ENCODE measurements at regions not wholly inside any gene's neighbourhood (a gene's known extent, or its start where the extent isn't known, plus 50 kb on each side); places are given as distances from the start of the nearest gene placed in this dataset.

GRCh38 chr4:110367156-110367555 lies 108.8 kb upstream of the ENPEP start:
- H3K4me3 ChIP-seq = no peak overlapping the region
- no peak for DNase-seq (ENCODE audit: low spot score in 2 of 2)
- no peaks in the 10 kb centered on the region for H3K4me1 ChIP-seq
- WGBS = 90% methylated on average over 3 of the region's 3 CpGs
- H3K27ac ChIP-seq = no peak overlapping the region
- no peaks in the 10 kb centered on the region for H3K27me3 ChIP-seq
- TF ChIP-seq POLR2AphosphoS5 (IDR thresholded peaks at IDR 0.05) = no peak
- no peak for TF ChIP-seq POLR2A (IDR thresholded peaks at IDR 0.05)
- no peak for TF ChIP-seq CTCF (IDR thresholded peaks at IDR 0.05)
- TF ChIP-seq EP300 (IDR thresholded peaks at IDR 0.05) = no peak
- H3K36me3 ChIP-seq = no peaks in the 10 kb centered on the region
- H3K9me3 ChIP-seq = no peaks in the 10 kb centered on the region

- TF ChIP-seq POLR2AphosphoS5 (IDR thresholded peaks at IDR 0.05) (no peak), CTCF (IDR thresholded peaks at IDR 0.05) (no peak), POLR2A (IDR thresholded peaks at IDR 0.05) (no peak), EP300 (IDR thresholded peaks at IDR 0.05) (no peak)
- no peaks in the 10 kb centered on the region for H3K36me3 ChIP-seq
- H3K9me3 ChIP-seq = no peaks in the 10 kb centered on the region
- 76% methylated on average over 1 of the region's 1 CpG for WGBS
- H3K4me1 ChIP-seq = no peaks in the 10 kb centered on the region
- H3K27ac ChIP-seq = peak overlapping the region; percentile 34
- no peak for DNase-seq (ENCODE audit: low spot score in 2 of 2)
- H3K27me3 ChIP-seq = no peaks in the 10 kb centered on the region
- no peak overlapping the region for H3K4me3 ChIP-seq
Observed at GRCh38 chr4:110365761-110366160, 110.2 kb upstream of the ENPEP start.

- Histone ChIP-seq H3K4me1 (no peaks in the 10 kb centered on the region), H3K27ac (no peak overlapping the region), H3K36me3 (no peaks in the 10 kb centered on the region), H3K27me3 (no peaks in the 10 kb centered on the region), H3K9me3 (no peaks in the 10 kb centered on the region), H3K4me3 (no peak overlapping the region)
- TF ChIP-seq EP300 (IDR thresholded peaks at IDR 0.05) = no peak
- TF ChIP-seq CTCF (IDR thresholded peaks at IDR 0.05) = no peak
- TF ChIP-seq POLR2AphosphoS5 (IDR thresholded peaks at IDR 0.05) = no peak
- no peak for TF ChIP-seq POLR2A (IDR thresholded peaks at IDR 0.05)
- 61% methylated on average over 3 of the region's 3 CpGs for WGBS
- DNase-seq (ENCODE audit: low spot score in 2 of 2) = no peak
Observed at GRCh38 chr4:110364911-110365520, 110.9 kb upstream of the ENPEP start.

- Histone ChIP-seq H3K9me3 (no peaks in the 10 kb centered on the region), H3K4me3 (no peak overlapping the region), H3K4me1 (no peaks in the 10 kb centered on the region), H3K27me3 (no peaks in the 10 kb centered on the region), H3K27ac (no peak overlapping the region), H3K36me3 (no peaks in the 10 kb centered on the region)
- no peak for DNase-seq (ENCODE audit: low spot score in 2 of 2)
- WGBS = 19% methylated on average over 2 of the region's 2 CpGs
- TF ChIP-seq POLR2A (IDR thresholded peaks at IDR 0.05) = no peak
- TF ChIP-seq EP300 (IDR thresholded peaks at IDR 0.05) = no peak
- no peak for TF ChIP-seq POLR2AphosphoS5 (IDR thresholded peaks at IDR 0.05)
- no peak for TF ChIP-seq CTCF (IDR thresholded peaks at IDR 0.05)
Observed at GRCh38 chr4:110361921-110362320, 114.0 kb upstream of the ENPEP start.

GRCh38 chr4:110359076-110359475 lies 116.9 kb upstream of the ENPEP start:
- Histone ChIP-seq H3K27ac (no peak overlapping the region), H3K27me3 (no peaks in the 10 kb centered on the region), H3K36me3 (no peaks in the 10 kb centered on the region), H3K9me3 (no peaks in the 10 kb centered on the region), H3K4me1 (no peaks in the 10 kb centered on the region), H3K4me3 (no peak overlapping the region)
- DNase-seq (ENCODE audit: low spot score in 2 of 2) = no peak
- WGBS = 93% methylated on average over 1 of the region's 1 CpG
- TF ChIP-seq CTCF (IDR thresholded peaks at IDR 0.05) (no peak), EP300 (IDR thresholded peaks at IDR 0.05) (no peak), POLR2AphosphoS5 (IDR thresholded peaks at IDR 0.05) (no peak), POLR2A (IDR thresholded peaks at IDR 0.05) (no peak)
